Stimulated activated CD4-positive, alpha-beta T cell treated with anti-CD3 and anti-CD28 coated beads, Interleukin-15, amount 100 ng/mL, for 48 hours (primary cell): ENCODE measurements at regions not wholly inside any gene's neighbourhood (a gene's known extent, or its start where the extent isn't known, plus 50 kb on each side); places are given as distances from the start of the nearest gene placed in this dataset.
"Not testable (repeated sequence)": the region's sequence is repeated elsewhere in the genome, so short reads cannot be mapped to it uniquely, and the experiment has no call there.

ENCODE experiments used
- DNase-seq, 2 donors: peaks; one replicate each; pipeline ENCODE4 v3.0.0-alpha.2; 2020; ENCODE audit warnings: low read depth in 2 of 2

DNA sequence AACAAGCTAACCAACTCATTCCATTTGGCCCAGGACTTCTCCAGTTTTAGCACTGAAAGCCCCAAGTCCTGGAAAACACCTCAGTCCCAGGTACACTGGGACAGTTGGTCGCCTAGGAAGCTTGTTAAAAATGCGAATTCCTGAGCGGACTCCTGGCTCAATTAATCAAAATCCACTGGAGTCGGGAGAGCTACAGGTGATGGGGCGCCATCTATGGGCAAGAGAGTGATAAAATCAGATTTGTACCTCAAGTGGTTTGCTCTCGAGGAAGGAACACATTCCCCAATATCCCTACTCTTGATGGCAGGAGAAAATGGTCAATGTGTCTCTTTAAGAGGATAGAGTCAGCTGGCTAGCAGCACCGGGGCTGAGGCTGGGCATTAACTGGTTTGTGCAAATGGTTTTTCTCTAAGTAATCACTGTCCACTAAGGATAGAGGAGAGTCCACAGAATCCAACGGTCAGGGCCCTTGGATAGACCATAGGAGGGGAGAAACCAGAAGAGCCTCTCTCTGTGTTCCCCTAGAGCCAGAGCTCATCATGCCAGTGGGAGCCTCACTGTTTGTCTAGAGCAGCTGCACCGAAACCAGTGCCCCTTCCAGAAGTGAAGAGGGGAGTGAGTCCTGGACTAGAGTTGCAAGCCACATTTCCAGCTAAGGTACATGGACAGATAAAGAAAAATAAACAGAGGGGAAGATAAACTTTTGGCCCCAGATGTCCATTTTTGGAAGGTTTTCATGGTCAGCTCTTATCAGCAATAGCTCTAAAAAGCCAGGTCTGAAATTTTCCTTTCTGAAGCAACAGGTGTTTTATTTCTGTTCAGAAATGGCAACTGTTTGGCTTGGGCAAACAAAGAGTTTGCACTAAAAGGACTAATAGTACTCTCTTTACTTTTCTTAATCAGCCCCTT, 148.5 kb downstream of the TENT5C start:
- DNase-seq = peak in 1 of 2 donors; percentile 30

- DNase-seq = no peak
These were observed 151.8 kb downstream of the TENT5C start for GRCh38 chr1:117757668-117758067.

DNA sequence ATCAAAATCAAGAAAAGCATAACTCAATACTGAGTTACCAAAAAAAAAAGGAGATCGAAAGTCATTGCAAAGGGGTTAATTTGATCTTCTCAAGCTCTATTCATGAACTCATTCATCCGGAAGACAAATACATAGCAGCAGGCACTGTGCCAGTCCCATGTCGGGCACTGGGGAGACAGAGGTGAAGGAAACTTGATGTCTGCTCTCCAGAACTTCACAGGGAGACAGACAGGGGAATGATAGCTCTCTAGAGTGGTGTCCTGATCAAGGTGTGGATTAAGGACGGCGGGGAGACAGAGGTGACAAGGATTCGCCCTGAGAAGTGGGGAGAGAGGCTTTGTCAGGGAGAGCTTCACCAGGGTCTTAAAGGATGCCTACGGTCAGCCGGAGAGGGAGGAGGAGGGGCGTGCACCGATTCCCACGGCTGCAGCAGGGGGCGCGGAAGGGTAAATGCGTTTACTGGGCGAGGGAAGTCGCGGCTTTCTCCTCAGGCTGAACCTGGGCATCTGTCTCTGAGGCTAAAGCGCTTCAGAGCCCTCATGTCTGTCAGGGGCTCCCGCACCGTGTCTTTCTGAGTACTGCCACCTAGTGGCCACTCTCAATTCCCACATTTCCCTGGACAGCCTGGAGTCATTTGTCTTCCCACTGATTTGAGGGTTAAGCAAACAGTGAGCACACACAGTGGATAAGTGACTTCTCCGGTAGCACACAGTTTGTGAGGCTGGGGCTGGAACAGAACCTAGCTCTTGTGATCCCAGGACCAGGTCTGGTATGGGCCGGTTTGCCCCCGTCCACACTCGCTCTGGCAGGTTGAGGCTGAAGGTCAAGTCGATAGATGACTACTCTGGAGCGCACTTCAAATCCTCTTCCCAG, 152.8 kb downstream of the TENT5C start:
- DNase-seq = peak; percentile 44 to 57

GRCh38 chr1:117759535-117759934, 153.7 kb downstream of the TENT5C start:
- DNase-seq = no peak

GRCh38 chr1:117760069-117760468, 154.2 kb downstream of the TENT5C start:
- no peak for DNase-seq

- DNase-seq = no peak
These were observed 154.6 kb downstream of the TENT5C start for GRCh38 chr1:117760485-117760884.

DNA sequence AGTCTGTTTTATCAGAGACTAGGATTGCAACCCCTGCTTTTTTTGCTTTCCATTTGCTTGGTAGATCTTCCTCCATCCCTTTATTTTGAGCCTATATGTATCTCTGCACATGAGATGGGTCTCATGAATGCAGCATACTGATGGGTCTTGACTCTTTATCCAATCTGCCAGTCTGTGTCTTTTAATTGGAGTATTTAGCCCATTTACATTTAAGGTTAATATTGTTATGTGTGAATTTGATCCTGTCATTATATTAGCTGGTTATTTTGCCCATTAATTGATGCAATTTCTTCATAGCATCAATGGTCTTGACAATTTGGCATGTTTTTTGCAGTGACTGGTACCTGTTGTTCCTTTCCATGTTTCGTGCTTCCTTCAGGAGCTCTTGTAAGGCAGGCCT, 161.7 kb downstream of the GDAP2 start:
- DNase-seq = not testable (repeated sequence)

- DNase-seq = no peak
These were observed 158.4 kb downstream of the GDAP2 start for GRCh38 chr1:117770981-117771531.

- DNase-seq = no peak
These were observed 150.1 kb downstream of the GDAP2 start for GRCh38 chr1:117779364-117779763.

- no peak for DNase-seq
These were observed 148.5 kb downstream of the GDAP2 start for GRCh38 chr1:117780687-117781475.

- no peak for DNase-seq
These were observed 147.4 kb downstream of the GDAP2 start for GRCh38 chr1:117782056-117782455.

- DNase-seq = no peak
These were observed 145.6 kb downstream of the GDAP2 start for GRCh38 chr1:117783606-117784396.

- no peak for DNase-seq
These were observed 141.4 kb downstream of the GDAP2 start for GRCh38 chr1:117788014-117788413.

- no peak for DNase-seq
These were observed 136.0 kb downstream of the GDAP2 start for GRCh38 chr1:117793413-117793812.

DNA sequence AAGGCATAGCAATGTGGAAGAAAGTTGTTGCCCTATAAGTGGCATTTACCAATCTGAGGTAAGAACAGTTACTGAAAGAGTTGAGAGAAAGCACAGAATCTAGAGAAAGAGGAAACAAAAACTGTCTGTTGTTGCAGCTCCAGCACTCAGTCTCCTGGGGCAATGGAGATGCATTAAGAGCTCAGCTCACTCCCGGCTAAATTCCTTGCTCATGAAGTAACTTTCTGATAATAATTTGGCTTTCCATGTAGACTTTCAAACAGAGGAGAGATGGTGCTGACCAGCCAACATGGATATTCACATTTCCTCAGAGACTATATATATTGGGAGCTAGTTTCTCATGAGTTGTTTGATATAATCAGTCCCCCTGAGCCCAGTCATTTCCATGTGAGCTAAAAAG, 135.3 kb downstream of the GDAP2 start:
- no peak for DNase-seq

GRCh38 chr1:117795190-117795589, 134.2 kb downstream of the GDAP2 start:
- DNase-seq = no peak

DNA sequence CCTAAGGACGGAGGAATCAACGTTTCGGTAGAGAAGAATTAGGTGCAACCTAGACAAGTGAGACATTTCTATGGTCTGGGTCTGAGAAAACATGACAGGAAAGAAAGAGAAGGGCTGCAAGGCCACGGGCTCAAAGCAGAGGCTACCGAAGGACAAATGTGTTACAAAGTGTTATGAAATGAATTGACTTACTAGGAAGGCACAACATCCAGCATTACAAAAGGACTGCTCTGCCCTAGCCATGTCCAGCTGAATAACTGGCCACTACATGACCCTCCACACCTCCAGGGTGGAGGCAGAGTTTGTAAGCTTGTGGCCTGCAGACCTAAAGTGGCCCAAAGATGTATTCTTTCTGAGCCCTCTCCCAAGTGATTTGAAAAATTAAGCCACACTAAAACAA, 133.6 kb downstream of the GDAP2 start:
- no peak for DNase-seq

GRCh38 chr1:117796226-117796625, 133.2 kb downstream of the GDAP2 start:
- DNase-seq = no peak

DNA sequence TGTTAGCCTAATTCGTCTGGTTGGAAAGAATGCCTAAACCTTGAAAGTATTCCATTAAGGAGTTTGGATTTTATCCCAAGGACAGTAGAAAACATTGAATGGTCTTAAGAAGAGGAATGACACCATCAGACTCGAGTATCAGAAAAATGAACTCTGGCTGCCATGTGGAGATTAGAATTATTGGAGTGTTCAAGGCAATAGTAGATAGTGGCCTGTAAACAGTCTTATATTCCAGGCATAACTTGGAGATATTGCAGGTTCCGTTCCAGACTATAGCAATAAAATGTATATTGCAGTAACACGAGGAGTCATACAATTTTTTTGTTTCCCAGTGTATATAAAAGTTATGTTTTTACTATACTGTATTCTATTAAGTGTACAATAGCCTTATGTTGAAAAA, 130.9 kb downstream of the GDAP2 start:
- no peak for DNase-seq

GRCh38 chr1:117802531-117803257, 126.7 kb downstream of the GDAP2 start:
- DNase-seq = no peak
